SK-N-MC (cell line): ENCODE measurements at regions not wholly inside any gene's neighbourhood (a gene's known extent, or its start where the extent isn't known, plus 50 kb on each side); places are given as distances from the start of the nearest gene placed in this dataset.

ENCODE experiments used
- DNase-seq: peaks from one replicate; pipeline ENCODE4 v3.0.0-alpha.2; 2011; ENCODE audit warnings: low read depth, low spot score
- H3K27ac ChIP-seq: fragments of 200-600 bp; sonication (generic); 2 replicates; pipeline ENCODE4 v1.5.1; 2016; ENCODE audit warnings: mixed run types
- H3K36me3 ChIP-seq: fragments of 200-600 bp; sonication (generic); 2 replicates; pipeline ENCODE4 v1.6.1; 2017; ENCODE audit warnings: antibody characterized with exemption, low read length, mixed read lengths; ENCODE audit not compliant: insufficient read depth
- H3K4me3 ChIP-seq: fragments of 200-600 bp; sonication (generic); 2 replicates; pipeline ENCODE4 v1.5.1; 2016
- H3K9ac ChIP-seq: fragments of 200-600 bp; sonication (generic); 2 replicates; pipeline ENCODE4 v1.8.0; 2017; ENCODE audit warnings: mixed run types, mixed read lengths; ENCODE audit not compliant: insufficient read length
- H3K9me3 ChIP-seq: fragments of 200-600 bp; sonication (generic); 2 replicates; pipeline ENCODE4 v1.6.1; 2017; ENCODE audit warnings: low read depth, mild to moderate bottlenecking, antibody characterized with exemption, low read length, moderate library complexity, mixed read lengths
- EZH2 ChIP-seq: fragments of 200-600 bp; sonication (generic); IDR thresholded peaks from one replicate; pipeline ENCODE4 v1.6.1; 2017; ENCODE audit warnings: antibody characterized with exemption
- FOXP2 ChIP-seq: optimal IDR thresholded peaks from 2 replicates; pipeline ENCODE3; 2011; ENCODE audit warnings: mild to moderate bottlenecking, moderate library complexity; ENCODE audit not compliant: insufficient read depth; ENCODE audit errors: extremely low read length, control extremely low read depth
- POLR2AphosphoS5 ChIP-seq: IDR thresholded peaks from 2 replicates; pipeline ENCODE4 v1.6.1; 2012; ENCODE audit warnings: mild to moderate bottlenecking, low read depth, low read length, borderline replicate concordance

DNA sequence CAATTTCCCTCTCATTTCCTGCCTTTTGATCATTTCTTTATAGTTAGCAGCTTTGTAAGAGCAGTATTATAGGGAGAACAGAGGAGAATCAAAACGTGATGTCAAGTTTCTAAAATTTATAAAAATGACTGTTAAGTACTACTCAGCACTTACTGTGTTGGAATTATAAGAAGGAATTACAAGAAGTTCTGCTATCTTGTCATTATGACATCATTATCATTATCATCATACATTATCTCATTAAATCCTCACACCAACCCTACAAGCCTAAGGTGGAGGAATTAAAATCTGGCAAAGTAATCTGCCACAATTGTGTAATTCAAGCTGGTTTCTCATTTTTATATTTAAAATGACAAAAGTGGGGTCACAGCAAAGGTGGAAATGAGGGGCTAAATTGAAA is 316.2 kb upstream of the CD180 start:
- Histone ChIP-seq H3K9me3 (no peaks in the 10 kb centered on the region; the same call in 1 of the 2 replicates), H3K27ac (no peak overlapping the region), H3K9ac (no peak overlapping the region), H3K36me3 (no peaks in the 10 kb centered on the region), H3K4me3 (no peak overlapping the region)
- no peak for DNase-seq
- TF ChIP-seq EZH2, result no peak
- no peak for TF ChIP-seq POLR2AphosphoS5
- no peak for TF ChIP-seq FOXP2

DNA sequence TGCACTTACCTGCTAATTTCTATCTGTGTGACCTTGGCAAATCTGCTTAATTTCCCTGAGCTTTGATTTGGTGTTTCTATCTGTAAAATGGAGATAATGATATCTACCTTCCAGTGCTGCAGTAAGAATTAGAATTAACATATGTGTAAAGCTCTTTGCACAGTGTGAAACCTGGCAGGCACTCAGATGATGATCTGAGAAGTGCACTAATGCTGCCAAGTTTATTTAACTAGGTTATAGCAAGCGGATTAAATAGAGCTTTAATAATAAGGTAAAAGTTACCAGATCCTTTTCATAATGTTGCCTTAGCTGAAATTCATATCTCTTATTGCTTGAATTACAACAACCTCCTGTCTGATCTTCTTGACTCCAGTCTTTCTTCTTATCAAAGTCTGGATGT is 315.3 kb upstream of the CD180 start:
- Histone ChIP-seq H3K4me3 (no peak overlapping the region), H3K9ac (no peak overlapping the region), H3K27ac (no peak overlapping the region), H3K36me3 (no peaks in the 10 kb centered on the region), H3K9me3 (no peaks in the 10 kb centered on the region; the same call in 1 of the 2 replicates)
- no peak for TF ChIP-seq FOXP2
- no peak for TF ChIP-seq POLR2AphosphoS5
- TF ChIP-seq EZH2, result no peak
- DNase-seq, result no peak

DNA sequence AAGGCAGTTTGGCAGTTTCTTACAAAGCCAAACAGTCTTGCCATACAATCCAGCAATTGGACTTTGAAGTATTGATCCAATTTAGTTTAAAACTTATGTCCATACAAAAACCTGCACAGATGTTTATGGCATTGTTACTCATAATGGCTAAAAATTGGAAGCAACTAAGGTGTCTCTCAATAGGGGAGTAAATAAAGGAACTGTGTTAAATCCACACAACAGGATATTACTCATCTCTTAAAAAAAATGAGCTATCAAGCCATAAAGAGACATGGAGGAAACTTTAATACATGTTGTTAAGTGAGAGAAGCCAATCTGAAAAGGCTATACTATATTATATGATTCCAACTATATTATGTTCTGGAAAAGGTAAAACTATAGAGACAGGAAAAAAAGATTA is 313.6 kb upstream of the CD180 start:
- H3K9me3 ChIP-seq, result no peaks in the 10 kb centered on the region; the same call in 1 of the 2 replicates
- TF ChIP-seq EZH2 (no peak), POLR2AphosphoS5 (no peak), FOXP2 (no peak)
- DNase-seq, result no peak
- H3K27ac ChIP-seq, result no peak overlapping the region
- H3K4me3 ChIP-seq, result no peak overlapping the region
- no peaks in the 10 kb centered on the region for H3K36me3 ChIP-seq
- H3K9ac ChIP-seq, result no peak overlapping the region

DNA sequence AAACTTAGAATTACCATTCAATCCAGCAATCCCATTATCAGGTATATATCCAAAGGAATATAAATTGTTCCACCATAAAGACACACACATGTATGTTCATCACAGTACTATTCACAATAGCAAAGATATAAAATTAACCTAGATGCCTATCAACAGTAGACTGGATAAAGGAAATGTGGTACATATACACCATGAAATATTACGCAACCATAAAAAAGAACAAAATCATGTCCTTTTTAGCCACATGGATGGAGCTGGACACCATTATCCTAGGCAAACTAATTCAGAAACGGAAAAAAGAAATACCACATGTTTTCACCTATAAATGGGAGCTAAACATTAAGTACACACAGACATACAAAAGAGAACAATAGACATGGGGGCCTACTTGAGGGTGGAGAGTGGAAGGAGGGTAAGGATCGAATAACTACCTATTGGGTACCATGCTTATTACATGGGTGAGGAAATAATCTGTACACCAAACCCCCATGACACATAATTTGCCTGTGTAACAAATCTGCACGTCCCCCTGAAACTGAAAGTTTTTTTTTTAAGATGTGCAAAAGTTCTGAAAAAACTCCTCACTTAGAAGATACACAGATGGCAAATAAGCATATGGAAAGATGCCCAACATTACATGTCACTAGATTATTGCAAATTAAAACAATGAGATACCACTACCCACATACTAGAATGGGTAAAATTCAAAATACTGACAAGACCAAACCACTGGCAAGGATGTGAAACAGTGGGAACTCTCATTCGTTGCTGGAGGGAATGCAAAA is 313.0 kb upstream of the CD180 start:
- Histone ChIP-seq H3K4me3 (no peak overlapping the region), H3K27ac (no peak overlapping the region), H3K9ac (no peak overlapping the region), H3K9me3 (no peaks in the 10 kb centered on the region; the same call in 1 of the 2 replicates), H3K36me3 (no peaks in the 10 kb centered on the region)
- DNase-seq, result no peak
- TF ChIP-seq FOXP2, result no peak
- no peak for TF ChIP-seq POLR2AphosphoS5
- no peak for TF ChIP-seq EZH2

GRCh38 chr5:67506241-67506640 is 309.6 kb upstream of the CD180 start:
- no peak overlapping the region for H3K9ac ChIP-seq
- H3K27ac ChIP-seq, result no peak overlapping the region
- no peak for TF ChIP-seq FOXP2
- TF ChIP-seq EZH2, result no peak
- DNase-seq, result no peak
- no peaks in the 10 kb centered on the region for H3K36me3 ChIP-seq
- no peaks in the 10 kb centered on the region; the same call in 1 of the 2 replicates for H3K9me3 ChIP-seq
- H3K4me3 ChIP-seq, result no peak overlapping the region

- TF ChIP-seq POLR2AphosphoS5 (no peak), FOXP2 (no peak), EZH2 (no peak)
- Histone ChIP-seq H3K36me3 (no peaks in the 10 kb centered on the region), H3K4me3 (no peak overlapping the region), H3K9ac (no peak overlapping the region), H3K27ac (no peak overlapping the region), H3K9me3 (peaks cover 7% of the 10 kb centered on the region; the same call in 1 of the 2 replicates)
- DNase-seq, result no peak
Measured at GRCh38 chr5:67502951-67503350, 306.4 kb upstream of the CD180 start.

- no peak overlapping the region for H3K4me3 ChIP-seq
- DNase-seq, result no peak
- H3K9ac ChIP-seq, result no peak overlapping the region
- no peaks in the 10 kb centered on the region for H3K36me3 ChIP-seq
- TF ChIP-seq EZH2 (no peak), POLR2AphosphoS5 (no peak), FOXP2 (no peak)
- no peak overlapping the region for H3K27ac ChIP-seq
- peaks cover 7% of the 10 kb centered on the region; the same call in 1 of the 2 replicates for H3K9me3 ChIP-seq
Measured at GRCh38 chr5:67496051-67496450, 299.5 kb upstream of the CD180 start.

- H3K9ac ChIP-seq, result no peak overlapping the region
- H3K4me3 ChIP-seq, result no peak overlapping the region
- H3K9me3 ChIP-seq, result peaks cover 2% of the 10 kb centered on the region; the same call in 1 of the 2 replicates
- no peaks in the 10 kb centered on the region for H3K36me3 ChIP-seq
- DNase-seq, result no peak
- H3K27ac ChIP-seq, result no peak overlapping the region
- TF ChIP-seq EZH2 (no peak), POLR2AphosphoS5 (no peak), FOXP2 (no peak)
Measured at GRCh38 chr5:67495072-67495471, 298.5 kb upstream of the CD180 start.

GRCh38 chr5:67494186-67494855 is 297.7 kb upstream of the CD180 start:
- no peak for TF ChIP-seq EZH2
- Histone ChIP-seq H3K36me3 (no peaks in the 10 kb centered on the region), H3K27ac (no peak overlapping the region), H3K9ac (no peak overlapping the region), H3K9me3 (no peaks in the 10 kb centered on the region), H3K4me3 (no peak overlapping the region)
- DNase-seq, result no peak
